K562 (cell line): ENCODE measurements at regions not wholly inside any gene's neighbourhood (a gene's known extent, or its start where the extent isn't known, plus 50 kb on each side); places are given as distances from the start of the nearest gene placed in this dataset.

ENCODE experiments used
- ATAC-seq: fragments of 200-7000 bp; cut with Tn5 transposase; 3 replicates; pipeline ENCODE4 v1.9.1; 2020; ENCODE audit warnings: moderate library complexity
- BruUV-seq: library from RNA; stranded (reverse); fragments of 400-500 nt; replicated peaks from 2 replicates; lab custom pipeline; 2021; lab: Mats Ljungman, UMichigan
- CTCF ChIA-PET: fragments of 300-600 bp; formaldehyde crosslinking; extraction: SDS; loops from one replicate; lab custom pipeline; 2021; ENCODE audit warnings: low intra/inter-chr PET ratio; lab: Yijun Ruan, JAX
- POLR2A ChIA-PET: fragments of 300-600, 350-650 bp; sonication (Branson Sonifier 250); formaldehyde crosslinking; extraction: SDS; loops from one replicate; lab custom pipeline; 2021; ENCODE audit warnings: antibody characterized with exemption, inconsistent platforms; lab: Yijun Ruan, JAX
- DNase-seq, 4 experiments: peaks; one replicate each; pipeline versions ENCODE4 v3.0.0 to v3.0.0-alpha.2; 2011 to 2018; ENCODE audit warnings: low spot score in 3 of 4, mixed read lengths in 3 of 4; ENCODE audit errors: extremely low read depth in 1 of 4
- FAIRE-seq: peaks from 2 replicates; lab custom pipeline; 2011; peaks lifted over from hg19 to GRCh38; lab: Jason Lieb, UNC
- H2AFZ ChIP-seq: 2 replicates; pipeline ENCODE4 v1.6.0; 2011; ENCODE audit warnings: low read depth, low read length, control low read depth, inconsistent platforms
- H3K27ac ChIP-seq: fragments of 200-600 bp; 3 replicates; pipeline ENCODE4 v1.8.0; 2011; ENCODE audit warnings: low read depth, mild to moderate bottlenecking, control low read depth, inconsistent platforms, low read length, moderate library complexity, mixed read lengths; ENCODE audit errors: extremely low read depth
- H3K27me3 ChIP-seq, 2 experiments: fragments of 300-600 bp in 1 of 2; 2 replicates in 1 of 2; 3 replicates in 1 of 2; pipeline versions ENCODE4 v1.6.0 to v1.8.0; 2011; ENCODE audit warnings: inconsistent platforms in 2 of 2, low read length in 2 of 2, mild to moderate bottlenecking in 1 of 2, mixed read lengths in 1 of 2, moderate library complexity in 1 of 2; ENCODE audit not compliant: control insufficient read depth in 2 of 2, insufficient read depth in 2 of 2
- H3K36me3 ChIP-seq: fragments of 300-600 bp; 3 replicates; pipeline ENCODE4 v1.8.0; 2011; ENCODE audit warnings: mild to moderate bottlenecking, low read length, inconsistent platforms; ENCODE audit not compliant: control insufficient read depth, insufficient read depth
- H3K4me1 ChIP-seq, 2 experiments: fragments of 200-600 bp in 1 of 2; replicated peaks in 1 of 2; 2 replicates in 1 of 2; 3 replicates in 1 of 2; pipeline versions ENCODE4 v1.5.1 to v1.8.0; 2011; ENCODE audit warnings: inconsistent platforms in 2 of 2, low read length in 2 of 2, mild to moderate bottlenecking in 1 of 2, mixed read lengths in 1 of 2, moderate library complexity in 1 of 2; ENCODE audit not compliant: control insufficient read depth in 2 of 2, insufficient read depth in 2 of 2
- H3K4me2 ChIP-seq: 2 replicates; pipeline ENCODE4 v1.6.1; 2011; ENCODE audit warnings: low read length, control low read depth, inconsistent platforms, mixed read lengths; ENCODE audit not compliant: insufficient read depth
- H3K4me3 ChIP-seq: fragments of 200-600 bp; sonication (generic), shearing (Covaris generic); 2 replicates; pipeline ENCODE4 v1.5.1; 2016; ENCODE audit warnings: control low read depth, inconsistent platforms
- H3K79me2 ChIP-seq: fragments of 200-600 bp; 3 replicates; pipeline ENCODE4 v1.8.0; 2011; ENCODE audit warnings: low read length, inconsistent platforms; ENCODE audit not compliant: control insufficient read depth, insufficient read depth
- H3K9ac ChIP-seq, 2 experiments: 2 replicates each; pipeline versions ENCODE4 v1.6.0 to v1.6.1; 2011; ENCODE audit warnings: low read depth in 2 of 2, low read length in 2 of 2, control low read depth in 1 of 2, inconsistent platforms in 1 of 2, mild to moderate bottlenecking in 1 of 2, mixed read lengths in 1 of 2; ENCODE audit not compliant: insufficient read depth in 1 of 2
- H3K9me1 ChIP-seq: one replicate; pipeline ENCODE4 v1.6.0; 2011; ENCODE audit warnings: inconsistent platforms, mild to moderate bottlenecking, low read length, moderate library complexity; ENCODE audit not compliant: control insufficient read depth, insufficient read depth
- H3K9me3 ChIP-seq: replicated peaks from 2 replicates; pipeline ENCODE4 v1.5.1; 2011; ENCODE audit warnings: low read depth, low read length, inconsistent platforms; ENCODE audit not compliant: control insufficient read depth, insufficient read depth
- H4K20me1 ChIP-seq: replicated peaks from 2 replicates; pipeline ENCODE4 v1.6.1; 2011; ENCODE audit warnings: low read length, inconsistent platforms, mixed read lengths; ENCODE audit not compliant: control insufficient read depth, insufficient read depth
- CSDE1 ChIP-seq, 2 experiments: fragments of 450-650 bp; IDR thresholded peaks; 2 replicates each; pipeline ENCODE4 v1.6.1; 2016; ENCODE audit warnings: mild to moderate bottlenecking in 1 of 2
- DNMT1 ChIP-seq: fragments of 450-650 bp; IDR thresholded peaks from 2 replicates; pipeline ENCODE4 v1.6.1; 2016; ENCODE audit warnings: antibody characterized with exemption, mild to moderate bottlenecking
- ESRRB ChIP-seq: fragments of 250-450 bp; sonication (Bioruptor Pico); IDR thresholded peaks from 2 replicates; pipeline ENCODE4 v1.5.0; 2020; ENCODE audit warnings: mild to moderate bottlenecking, moderate library complexity, borderline replicate concordance
- HEY1 ChIP-seq: fragments of 250-450 bp; sonication (Bioruptor Pico); IDR thresholded peaks from 2 replicates; pipeline ENCODE4 v1.5.0; 2020; ENCODE audit warnings: mild to moderate bottlenecking, moderate library complexity, borderline replicate concordance
- HMG20B ChIP-seq: fragments of 250-450 bp; sonication (Bioruptor Pico); IDR thresholded peaks from 2 replicates; pipeline ENCODE4 v1.5.0; 2021; ENCODE audit warnings: mild to moderate bottlenecking
- KAT2B ChIP-seq: IDR thresholded peaks from one replicate; pipeline ENCODE4 v1.6.1; 2012; ENCODE audit warnings: low read depth, mild to moderate bottlenecking, control low read depth, inconsistent platforms, low read length, moderate library complexity
- NONO ChIP-seq, 2 experiments: fragments of 200-400 bp in 1 of 2; fragments of 450-650 bp in 1 of 2; formaldehyde crosslinking in 1 of 2; IDR thresholded peaks; 2 replicates each; pipeline ENCODE4 v1.6.1; 2017; ENCODE audit warnings: low read depth in 2 of 2, mild to moderate bottlenecking in 2 of 2, moderate library complexity in 2 of 2, low read length in 1 of 2
- POLR3A ChIP-seq: IDR thresholded peaks from 2 replicates; pipeline ENCODE4 v1.6.1; 2011; ENCODE audit warnings: borderline replicate concordance, mild to moderate bottlenecking, moderate library complexity; ENCODE audit not compliant: insufficient read length, insufficient read depth; ENCODE audit errors: extremely low read depth
- XRCC3 ChIP-seq: fragments of 450-650 bp; IDR thresholded peaks from 2 replicates; pipeline ENCODE4 v1.6.1; 2017; ENCODE audit warnings: mild to moderate bottlenecking, moderate library complexity
- XRCC5 ChIP-seq: fragments of 200-400 bp; formaldehyde crosslinking; IDR thresholded peaks from 2 replicates; pipeline ENCODE4 v1.6.1; 2017; ENCODE audit warnings: low read depth, mild to moderate bottlenecking, low read length
- ZMIZ1 ChIP-seq, 2 experiments: fragments of 150-350 bp in 1 of 2; IDR thresholded peaks; 2 replicates each; pipeline ENCODE4 v1.6.1; 2012 to 2016; ENCODE audit warnings: low read depth in 2 of 2, low read length in 2 of 2, mild to moderate bottlenecking in 1 of 2, moderate library complexity in 1 of 2
- ZNF696 ChIP-seq: fragments of 250-450 bp; sonication (Bioruptor Pico); conservative IDR thresholded peaks from 2 replicates; pipeline ENCODE4 v1.4.0; 2020; ENCODE audit warnings: mild to moderate bottlenecking, moderate library complexity
- ZNF780A ChIP-seq: fragments of 250-450 bp; sonication (Bioruptor Pico); IDR thresholded peaks from 2 replicates; pipeline ENCODE4 v1.5.0; 2021; ENCODE audit warnings: mild to moderate bottlenecking
- WGBS: fragments of 100-300 bp; shearing (Covaris generic); methylation state at CpG from one replicate; pipeline ENCODE4 v1.1.6; 2016; ENCODE audit warnings: low coverage, mixed read lengths; ENCODE audit not compliant: insufficient coverage; ENCODE audit errors: missing lambda C conversion rate; 5-methylcytosine and 5-hydroxymethylcytosine counted together
- in situ Hi-C: fragments of 300-500 bp; cut with MboI; formaldehyde crosslinking; loops from 4 replicates; pipeline ENCODE4 v1.15.0; 2018; ENCODE audit warnings: inconsistent platforms, mixed read lengths
- intact Hi-C: fragments of 100-400 bp; cut with micrococcal nuclease; formaldehyde crosslinking; loops from 2 replicates; pipeline ENCODE4 v1.14.2; 2022

GRCh38 chr5:74055486-74056106 lies 429.6 kb downstream of the ARHGEF28 start (continued):
- no peak for TF ChIP-seq POLR3A
- no peak for TF ChIP-seq XRCC3

GRCh38 chr5:74054641-74055421 lies 428.8 kb downstream of the ARHGEF28 start:
- DNase-seq (no peak), ATAC-seq (no peak), FAIRE-seq (no peak)
- no peak overlapping the region for H3K27ac ChIP-seq
- in situ Hi-C loops (no loop called here), intact Hi-C loops (no loop called here)
- H3K36me3 ChIP-seq = no peaks in the 10 kb centered on the region
- no peak overlapping the region for H3K4me3 ChIP-seq
- H3K27me3 ChIP-seq = peaks cover 0 to 7% of the 10 kb centered on the region in 2 experiments; a peak in 3 of 5 replicates
- no peaks in the 10 kb centered on the region for H3K9me3 ChIP-seq
- ChIA-PET POLR2A (no interaction called here), CTCF (no interaction called here)
- no peaks in the 10 kb centered on the region for H3K9me1 ChIP-seq
- H2AFZ ChIP-seq = no peak overlapping the region
- H3K4me1 ChIP-seq = no peaks in the 10 kb centered on the region
- H3K4me2 ChIP-seq = no peak overlapping the region
- H4K20me1 ChIP-seq = no peaks in the 10 kb centered on the region
- no peak overlapping the region for H3K9ac ChIP-seq
- H3K79me2 ChIP-seq = no peaks in the 10 kb centered on the region
- no TSS peak for BruUV-seq
- 2% methylated on average over 5 of the region's 5 CpGs for WGBS
- TF ChIP-seq HEY1 (no peak), HMG20B (no peak), CSDE1 (IDR thresholded peaks at IDR 0.05) (no peak), ZMIZ1 (IDR thresholded peaks at IDR 0.05; ENCODE audit: low read depth in 2 of 2, low read length in 2 of 2) (no peak), ZNF696 (CRISPR knock-in tag) (no peak), ZNF780A (no peak), DNMT1 (no peak), XRCC5 (no peak), ESRRB (CRISPR knock-in tag) (no peak), NONO (IDR thresholded peaks at IDR 0.05; ENCODE audit: low read depth in 2 of 2, low read length in 1 of 2) (no peak), KAT2B (no peak)
